NCI-H69 (cell line): ENCODE measurements at regions not wholly inside any gene's neighbourhood (a gene's known extent, or its start where the extent isn't known, plus 50 kb on each side); places are given as distances from the start of the nearest gene placed in this dataset.

ENCODE experiments used
- DNase-seq: peaks from one replicate; lab custom pipeline; 2025; lab: John Stamatoyannopoulos, UW

DNA sequence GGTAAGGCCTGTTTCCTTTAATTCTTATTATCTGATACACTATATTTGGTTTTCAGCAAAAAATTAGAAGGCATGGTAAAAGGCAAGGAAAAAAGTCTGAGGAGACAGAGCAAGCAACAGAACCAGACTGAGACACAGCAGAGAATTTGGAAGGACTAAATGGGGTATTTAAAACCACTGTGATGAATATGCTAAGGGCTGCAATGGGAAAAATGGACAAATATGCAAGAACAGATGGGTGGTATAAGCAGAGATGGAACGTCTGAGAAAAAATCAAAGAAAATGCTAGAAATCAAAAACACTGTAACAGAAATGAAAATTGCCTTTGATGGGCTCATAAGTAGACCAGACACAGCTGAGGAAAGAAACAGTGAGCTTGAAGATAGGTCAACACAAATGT, 50.8 kb upstream of the NSMCE3 start:
- no peak for DNase-seq

DNA sequence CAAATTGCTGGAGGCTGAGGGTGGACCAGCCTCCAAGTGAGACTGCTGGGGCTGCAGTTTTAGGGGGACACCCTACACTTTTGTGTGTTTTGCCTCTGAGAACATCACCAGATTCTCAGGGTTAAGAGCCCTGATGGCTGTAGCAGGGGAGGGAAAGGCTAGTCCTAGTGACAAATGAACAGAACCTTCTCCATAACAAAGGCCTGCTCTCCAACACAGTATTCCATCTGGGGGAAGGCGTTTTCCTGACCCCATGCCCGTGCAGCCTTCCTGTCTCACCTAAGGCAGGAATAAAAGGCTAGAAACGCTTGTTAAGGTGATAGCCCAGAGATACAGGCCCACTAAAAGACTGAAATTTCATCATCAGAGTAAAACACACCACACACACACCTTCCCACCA, 50.2 kb upstream of the NSMCE3 start:
- DNase-seq, result no peak
